ENCODE measurements at regions not wholly inside any gene's neighbourhood (a gene's known extent, or its start where the extent isn't known, plus 50 kb on each side); places are given as distances from the start of the nearest gene placed in this dataset.

DNA sequence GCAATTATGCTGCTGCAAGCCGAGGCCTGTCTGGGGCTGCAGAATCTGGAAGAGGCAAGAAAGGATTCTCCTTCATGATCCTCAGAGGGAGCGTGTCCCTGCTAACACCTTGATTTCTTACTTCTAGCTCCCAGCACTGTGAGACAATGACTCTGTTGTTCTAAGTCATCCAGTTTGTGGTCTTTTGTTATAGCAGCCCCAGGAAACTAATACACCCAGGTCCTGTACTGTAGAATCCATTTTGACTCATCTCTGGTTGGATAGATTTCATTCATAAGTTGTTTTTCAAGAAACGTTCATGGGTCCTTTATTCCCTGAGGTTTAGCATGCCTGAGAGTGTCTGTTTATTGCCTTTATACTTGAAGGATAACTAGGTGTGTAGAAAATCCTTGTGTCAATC, 112.7 kb downstream of the TMEM17 start:
- TF ChIP-seq, protein P1, sequence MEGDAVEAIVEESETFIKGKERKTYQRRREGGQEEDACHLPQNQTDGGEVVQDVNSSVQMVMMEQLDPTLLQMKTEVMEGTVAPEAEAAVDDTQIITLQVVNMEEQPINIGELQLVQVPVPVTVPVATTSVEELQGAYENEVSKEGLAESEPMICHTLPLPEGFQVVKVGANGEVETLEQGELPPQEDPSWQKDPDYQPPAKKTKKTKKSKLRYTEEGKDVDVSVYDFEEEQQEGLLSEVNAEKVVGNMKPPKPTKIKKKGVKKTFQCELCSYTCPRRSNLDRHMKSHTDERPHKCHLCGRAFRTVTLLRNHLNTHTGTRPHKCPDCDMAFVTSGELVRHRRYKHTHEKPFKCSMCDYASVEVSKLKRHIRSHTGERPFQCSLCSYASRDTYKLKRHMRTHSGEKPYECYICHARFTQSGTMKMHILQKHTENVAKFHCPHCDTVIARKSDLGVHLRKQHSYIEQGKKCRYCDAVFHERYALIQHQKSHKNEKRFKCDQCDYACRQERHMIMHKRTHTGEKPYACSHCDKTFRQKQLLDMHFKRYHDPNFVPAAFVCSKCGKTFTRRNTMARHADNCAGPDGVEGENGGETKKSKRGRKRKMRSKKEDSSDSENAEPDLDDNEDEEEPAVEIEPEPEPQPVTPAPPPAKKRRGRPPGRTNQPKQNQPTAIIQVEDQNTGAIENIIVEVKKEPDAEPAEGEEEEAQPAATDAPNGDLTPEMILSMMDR (IDR thresholded peaks at IDR 0.05): no peak
- TF ChIP-seq EZH2 (IDR thresholded peaks at IDR 0.05) (no peak), EZH2phosphoT487 (IDR thresholded peaks at IDR 0.05) (no peak)
